H4 (cell line): ENCODE measurements at regions not wholly inside any gene's neighbourhood (a gene's known extent, or its start where the extent isn't known, plus 50 kb on each side); places are given as distances from the start of the nearest gene placed in this dataset.
"Not testable (repeated sequence)": the region's sequence is repeated elsewhere in the genome, so short reads cannot be mapped to it uniquely, and the experiment has no call there.

Experiments used
- DNase-seq: peaks from one replicate; pipeline ENCODE4 v3.0.0-alpha.2; 2015; ENCODE audit warnings: low spot score

DNA sequence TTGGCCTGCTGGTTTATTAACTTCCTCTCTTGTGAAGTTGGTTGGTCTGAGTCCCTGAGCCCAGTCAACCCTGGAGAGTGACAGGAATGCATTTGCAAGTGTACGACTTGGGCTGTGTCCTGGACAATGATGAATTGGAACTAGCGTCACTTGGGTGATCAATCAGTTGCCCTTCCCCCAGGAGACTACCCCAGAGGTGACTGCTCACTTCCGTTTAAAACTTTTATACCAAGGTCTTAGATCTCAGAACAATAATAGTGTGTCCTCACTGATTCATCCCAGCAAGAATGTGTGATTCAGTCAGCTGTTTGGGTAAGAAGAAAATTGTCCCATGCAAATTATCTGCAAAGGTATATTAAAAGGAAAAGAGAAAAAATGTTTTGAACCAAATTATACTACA is 102.9 kb upstream of the ARMC3 start:
- no peak for DNase-seq

DNA sequence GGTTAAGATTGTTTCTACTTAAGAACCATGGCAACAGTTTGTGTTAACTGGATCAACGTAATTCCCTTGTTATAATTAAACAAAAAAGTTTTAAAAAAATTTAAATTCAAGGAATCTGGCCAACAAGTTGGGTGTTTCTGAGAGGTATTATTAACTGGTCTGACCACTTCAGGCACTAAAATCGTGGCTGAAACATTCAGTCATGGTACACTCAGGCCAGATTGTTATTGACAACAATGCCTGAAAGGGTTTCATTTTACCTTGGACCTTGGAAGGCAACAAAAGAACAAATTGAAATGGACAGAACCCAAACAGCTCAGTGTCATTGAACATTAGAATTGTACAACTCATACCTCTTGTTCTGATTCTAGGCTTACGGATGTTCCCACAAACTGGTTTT is 103.3 kb upstream of the ARMC3 start:
- DNase-seq, result no peak

DNA sequence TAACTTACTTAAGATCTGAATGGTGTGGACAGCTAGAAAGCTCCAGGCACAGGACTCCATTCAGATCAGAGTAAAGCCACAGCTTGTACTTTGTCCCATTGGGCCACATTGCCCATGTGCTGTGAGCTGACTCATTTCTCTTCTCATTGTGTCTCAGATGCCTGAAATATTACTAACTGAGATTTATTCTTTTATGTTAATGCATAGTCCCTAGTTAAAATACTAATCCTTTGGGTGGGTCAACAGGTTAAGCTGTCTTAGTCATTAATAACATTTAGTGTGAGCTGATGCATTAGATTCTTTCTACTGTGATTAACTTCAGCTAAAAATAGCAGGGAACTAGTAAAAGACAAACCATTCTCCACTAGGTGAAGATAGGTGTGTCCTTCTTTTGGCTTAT is 104.7 kb upstream of the ARMC3 start:
- DNase-seq, result peak; percentile 13

DNA sequence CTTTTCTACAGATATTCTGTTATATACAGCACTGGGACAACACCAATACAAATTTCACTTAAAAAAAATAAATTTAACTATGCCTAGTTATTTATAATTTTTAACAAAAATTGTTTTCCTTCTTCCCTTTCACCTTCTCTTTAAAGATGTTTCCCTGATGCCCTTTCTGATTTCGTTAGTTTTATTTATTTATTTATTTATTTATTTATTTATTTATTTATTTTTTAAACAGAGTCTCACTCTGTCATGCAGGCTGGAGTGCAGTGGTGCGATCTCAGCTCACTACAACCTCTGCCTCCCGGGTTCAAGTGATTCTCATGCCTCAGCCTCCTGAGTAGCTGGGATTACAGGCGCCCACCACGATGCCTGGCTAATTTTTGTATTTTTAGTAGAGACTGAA is 105.9 kb upstream of the ARMC3 start:
- not testable (repeated sequence) for DNase-seq

DNA sequence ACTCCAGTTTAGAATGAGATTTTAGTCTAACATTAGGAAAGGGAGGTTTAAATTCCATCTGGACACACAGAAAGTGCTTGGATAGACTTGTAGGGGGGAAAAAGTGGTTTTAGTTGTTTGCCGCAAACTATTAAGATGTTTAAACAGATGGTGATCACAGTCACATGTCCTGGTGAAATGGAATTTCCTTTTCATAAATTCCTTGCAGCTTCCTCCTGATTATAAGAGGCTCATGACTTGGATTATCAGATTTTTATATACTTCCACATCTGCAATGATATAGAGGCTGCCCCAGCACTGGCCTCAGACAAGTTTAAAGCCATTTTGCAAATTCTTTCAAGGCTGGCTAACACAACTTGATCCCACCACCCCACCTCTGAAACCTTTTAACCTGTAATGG is 106.4 kb upstream of the ARMC3 start:
- DNase-seq, result peak; percentile 21

DNA sequence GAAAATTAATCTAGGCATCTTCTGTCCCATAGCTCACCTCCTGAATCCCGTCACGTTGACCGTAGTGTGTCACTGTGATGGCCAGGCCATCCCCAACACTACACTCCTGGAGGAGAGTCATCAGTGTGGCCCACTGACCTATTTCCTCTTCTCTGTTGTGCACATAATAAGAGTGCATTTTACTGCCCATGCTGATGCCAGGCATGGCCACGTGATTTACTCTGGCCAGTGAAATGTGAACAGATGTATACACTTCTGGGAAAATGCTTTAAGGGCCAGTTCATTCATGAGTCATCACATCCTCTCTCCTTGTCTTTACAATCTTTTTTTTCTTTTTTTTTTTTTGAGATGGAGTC is 101.9 kb upstream of the PIP4K2A start:
- peak; percentile 97 for DNase-seq

DNA sequence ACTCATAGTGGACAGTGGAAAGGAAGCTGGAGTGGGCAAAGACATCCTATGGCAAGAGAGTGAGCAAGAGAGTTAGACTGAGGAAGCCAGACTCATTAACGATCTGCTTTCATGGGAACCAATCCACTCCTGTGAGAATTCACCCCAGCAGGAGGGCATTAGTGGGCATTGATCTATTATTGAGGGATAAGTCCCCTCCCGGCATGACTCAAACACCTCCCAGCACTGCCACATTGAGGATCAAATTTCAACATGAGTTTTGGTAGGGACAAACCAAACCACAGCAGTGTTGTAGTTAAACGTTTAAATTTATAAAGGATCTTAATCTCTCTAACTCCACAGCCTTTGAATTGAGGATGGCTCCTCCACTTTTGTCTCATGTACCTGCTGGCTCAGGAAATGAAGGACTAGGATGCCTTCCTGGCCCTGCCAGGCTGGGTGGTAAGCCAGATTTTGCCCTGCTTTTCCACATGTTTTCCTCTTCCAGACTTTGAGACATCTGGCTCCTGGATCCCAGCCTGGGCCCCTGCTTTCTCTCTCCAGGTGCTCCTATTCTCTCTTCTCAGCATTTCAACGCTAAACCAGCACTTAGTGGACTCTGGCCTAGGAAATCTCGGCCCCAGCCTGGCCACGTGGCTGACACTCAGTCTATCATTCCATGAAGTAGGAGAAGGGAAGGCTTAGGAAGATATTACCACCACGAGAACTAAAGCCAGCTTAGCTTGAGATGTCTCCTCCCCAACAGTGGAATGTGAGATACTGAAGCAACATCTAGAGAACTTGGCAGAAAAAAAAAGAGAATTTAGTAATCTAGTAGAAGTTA is 96.5 kb upstream of the PIP4K2A start:
- DNase-seq, result no peak

DNA sequence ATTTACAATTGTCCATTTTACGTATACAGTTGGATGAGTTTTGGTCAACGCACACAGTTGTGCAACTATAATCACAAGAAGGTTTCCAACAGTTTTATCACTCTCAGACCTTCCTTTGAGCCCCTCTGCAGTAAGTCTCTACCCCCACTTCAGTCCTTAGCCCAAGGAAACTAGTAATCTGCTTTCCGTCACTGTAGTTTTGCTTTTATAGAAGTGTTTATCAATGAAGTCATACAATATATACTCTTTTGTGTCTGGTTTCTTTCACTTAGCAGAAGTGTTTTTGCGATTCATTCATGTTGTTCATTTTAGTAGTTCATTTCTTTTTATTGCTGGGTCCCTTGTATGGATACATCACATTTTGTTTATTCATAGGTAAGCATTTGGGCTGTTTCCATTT is 92.9 kb upstream of the PIP4K2A start:
- DNase-seq, result no peak

DNA sequence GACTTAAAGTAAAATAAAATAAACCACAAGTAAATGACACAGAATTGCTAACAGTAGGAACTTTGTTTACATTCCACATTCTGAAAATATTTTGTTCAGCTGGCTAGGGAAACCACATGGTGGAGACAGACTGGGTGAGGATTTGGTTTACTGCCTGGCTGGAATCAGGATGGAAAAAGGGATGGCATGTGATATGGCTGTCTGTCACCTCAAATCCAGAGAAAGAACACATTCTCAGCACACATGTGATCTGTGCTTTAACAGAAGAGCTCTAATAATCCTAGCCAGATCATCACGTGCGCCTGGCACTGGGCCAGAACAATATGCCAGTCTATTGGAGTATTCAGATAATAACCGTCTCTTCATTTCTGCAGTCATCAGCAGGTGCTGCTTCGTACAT is 90.9 kb upstream of the PIP4K2A start:
- peak; percentile 53 for DNase-seq

DNA sequence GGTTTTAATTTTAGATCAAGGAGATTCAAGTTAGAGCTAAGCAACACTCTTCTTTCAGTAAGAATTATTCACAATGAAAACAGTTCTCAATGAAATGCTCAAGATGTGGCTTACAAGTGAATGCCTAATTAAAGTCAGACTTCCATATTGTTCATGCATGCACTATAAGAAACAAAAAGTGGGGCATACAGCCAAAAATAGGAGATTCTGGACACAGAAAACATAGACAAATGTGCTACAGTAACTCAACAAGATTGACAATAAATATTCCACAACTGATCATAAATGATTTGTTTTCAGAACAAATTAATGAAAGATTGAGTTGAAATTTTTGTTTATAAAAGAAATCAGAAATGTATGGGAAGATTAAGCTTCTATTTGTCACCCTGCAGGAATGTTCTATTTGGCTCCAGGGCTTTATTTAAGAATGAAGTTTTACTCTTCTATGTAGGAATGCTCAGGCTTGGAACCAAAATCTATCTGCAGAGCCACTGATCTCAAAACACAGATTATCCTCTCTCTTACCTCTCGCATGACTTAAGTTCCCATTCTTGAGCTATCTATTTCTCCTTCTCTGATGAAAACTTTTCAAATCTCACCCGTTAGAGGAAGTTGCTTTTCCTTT is 89.0 kb upstream of the PIP4K2A start:
- no peak for DNase-seq

DNA sequence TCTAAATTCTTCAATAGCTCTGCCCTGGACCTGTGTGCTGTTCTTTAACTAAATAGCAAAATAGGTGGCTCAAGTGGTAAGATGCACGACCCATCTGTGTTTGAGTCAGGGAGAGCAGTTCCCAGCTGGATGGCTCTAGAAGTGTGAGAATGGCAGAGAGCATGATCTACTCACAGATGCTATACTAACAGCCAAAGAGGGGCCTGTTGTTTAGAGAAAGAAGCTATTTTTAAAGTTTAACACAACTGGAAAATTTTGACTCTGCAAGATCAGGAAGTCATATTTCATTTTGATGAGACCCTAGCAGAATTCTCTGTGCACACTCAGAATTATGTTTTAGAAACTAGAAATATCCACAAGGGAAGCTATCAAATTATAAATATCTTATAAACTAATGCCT is 87.4 kb upstream of the PIP4K2A start:
- DNase-seq, result no peak

DNA sequence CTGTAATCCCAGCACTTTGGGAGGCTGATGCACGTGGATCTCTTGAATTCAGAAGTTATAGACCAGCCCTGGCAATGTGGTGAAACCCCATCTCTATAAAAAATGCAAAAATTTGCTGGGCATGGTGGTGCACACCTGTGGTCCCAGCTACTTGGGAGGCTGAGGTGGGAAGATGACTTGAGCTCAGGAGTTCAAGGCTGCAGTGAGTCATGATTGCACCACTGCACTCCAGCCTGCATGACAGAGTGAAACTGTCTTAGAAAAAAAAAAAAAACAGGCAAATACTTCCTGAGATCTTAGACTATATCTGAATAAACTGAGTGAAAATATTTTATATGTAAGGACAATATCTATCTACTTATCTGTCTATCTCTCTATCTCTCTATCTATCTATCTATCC is 83.4 kb upstream of the PIP4K2A start:
- not testable (repeated sequence) for DNase-seq

DNA sequence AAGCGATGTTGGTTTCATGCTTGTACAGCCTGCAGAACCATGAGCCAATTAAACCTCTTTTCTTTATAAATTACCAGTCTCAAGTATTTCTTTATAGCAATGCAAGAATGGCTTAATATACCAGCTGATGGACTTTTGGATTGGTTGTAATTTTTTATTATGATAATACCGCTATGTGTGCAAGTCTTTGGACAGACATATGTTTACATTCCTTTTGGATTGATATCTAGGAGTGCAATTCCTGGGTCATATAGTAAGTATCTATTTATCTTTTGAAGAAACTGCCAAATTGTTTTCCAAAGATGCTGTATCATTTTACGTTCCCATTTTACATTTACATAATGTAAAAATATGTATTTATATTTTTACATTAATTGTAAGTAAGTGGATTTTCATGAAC is 81.2 kb upstream of the PIP4K2A start:
- no peak for DNase-seq

DNA sequence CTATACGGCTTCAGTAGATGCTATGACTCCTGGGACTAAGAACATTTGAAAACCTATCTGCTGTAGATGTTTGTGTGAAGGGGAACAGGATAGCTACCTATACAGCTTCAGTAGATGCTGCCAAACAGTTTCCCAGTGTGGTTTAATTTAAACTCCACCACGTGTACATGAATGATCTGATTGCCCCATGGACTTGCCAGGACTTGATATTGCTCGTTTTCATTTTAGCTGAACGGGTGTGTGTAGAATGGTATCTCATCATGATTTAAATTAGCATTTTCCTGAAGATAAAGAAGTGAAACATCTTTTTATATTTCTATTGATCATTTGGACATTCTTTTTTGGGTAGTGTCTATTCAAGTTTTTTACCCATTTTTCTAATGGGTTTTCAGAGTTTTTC is 77.8 kb upstream of the PIP4K2A start:
- DNase-seq, result no peak

DNA sequence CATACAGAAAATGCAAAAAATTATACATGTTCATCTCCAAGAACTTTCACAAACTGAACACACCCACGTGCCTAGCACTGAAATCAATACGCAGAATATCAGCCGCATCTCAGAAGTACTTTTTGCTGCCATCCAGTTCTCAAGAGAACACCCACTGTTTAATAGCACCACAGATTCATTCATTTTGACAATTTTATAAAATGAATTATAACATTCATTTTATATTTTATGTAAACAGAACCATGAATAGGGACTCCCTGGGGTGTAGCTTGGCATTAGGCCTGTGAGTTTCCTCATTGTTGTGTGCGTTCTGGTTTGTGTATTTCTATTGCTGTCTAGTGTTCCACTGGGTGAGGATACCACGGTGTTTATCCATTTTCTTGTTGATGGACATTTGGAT is 77.3 kb upstream of the PIP4K2A start:
- DNase-seq, result no peak

DNA sequence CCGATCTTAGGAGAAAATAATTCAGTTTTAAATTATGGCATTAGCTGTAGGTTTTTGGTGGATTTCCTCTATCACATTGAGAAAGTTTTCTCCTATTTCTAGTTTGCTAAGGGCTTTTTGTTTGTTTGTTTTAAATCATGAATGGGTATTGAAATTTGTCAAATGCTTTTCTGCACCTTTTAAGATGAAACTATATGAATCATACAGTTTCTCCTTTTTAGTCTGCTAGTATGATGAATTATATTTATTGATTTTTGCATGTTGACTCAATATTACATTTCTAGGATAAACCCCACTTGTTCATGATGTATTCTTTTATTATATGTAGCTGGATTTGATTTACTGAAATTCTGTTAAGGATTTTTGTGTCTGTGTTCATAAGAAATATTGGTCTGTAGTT is 70.3 kb upstream of the PIP4K2A start:
- no peak for DNase-seq

DNA sequence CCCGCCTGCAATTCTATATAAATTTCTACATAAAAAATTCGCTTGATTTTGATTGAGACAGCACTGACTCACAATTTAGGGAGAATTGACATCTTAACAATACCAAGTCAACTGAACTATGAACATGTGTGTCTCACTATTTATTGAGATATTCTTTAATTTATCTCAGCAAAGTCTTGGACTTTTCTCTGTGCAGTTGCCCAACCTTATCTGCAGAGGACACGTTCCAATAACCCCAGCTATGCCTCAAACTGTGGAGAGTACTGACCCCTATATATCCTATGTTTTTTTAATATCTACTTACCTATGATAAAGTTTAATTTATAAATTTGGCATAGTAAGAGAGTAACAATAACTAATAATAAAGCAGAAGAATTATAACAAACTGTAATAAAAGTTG is 69.4 kb upstream of the PIP4K2A start:
- no peak for DNase-seq

DNA sequence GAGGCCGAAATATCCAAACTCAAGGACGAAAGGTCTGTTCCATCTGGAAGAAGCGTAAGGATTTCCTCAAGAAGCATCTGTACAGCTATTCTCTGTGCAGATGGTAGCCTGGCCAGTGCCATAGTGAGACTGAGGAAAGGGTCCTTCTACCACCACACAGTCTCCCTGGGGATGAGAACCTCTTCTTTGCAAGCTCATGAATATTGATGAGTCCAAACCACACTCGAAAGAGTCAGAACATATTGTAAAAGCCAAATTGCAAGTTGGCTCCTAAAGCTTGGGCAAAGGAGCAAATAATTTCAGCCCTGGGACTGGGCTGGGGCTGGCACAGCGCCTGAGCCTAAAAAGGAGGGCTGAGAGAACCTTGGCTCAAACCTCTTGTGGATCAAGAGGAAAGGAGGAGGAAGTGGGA is 66.1 kb upstream of the PIP4K2A start:
- no peak for DNase-seq

DNA sequence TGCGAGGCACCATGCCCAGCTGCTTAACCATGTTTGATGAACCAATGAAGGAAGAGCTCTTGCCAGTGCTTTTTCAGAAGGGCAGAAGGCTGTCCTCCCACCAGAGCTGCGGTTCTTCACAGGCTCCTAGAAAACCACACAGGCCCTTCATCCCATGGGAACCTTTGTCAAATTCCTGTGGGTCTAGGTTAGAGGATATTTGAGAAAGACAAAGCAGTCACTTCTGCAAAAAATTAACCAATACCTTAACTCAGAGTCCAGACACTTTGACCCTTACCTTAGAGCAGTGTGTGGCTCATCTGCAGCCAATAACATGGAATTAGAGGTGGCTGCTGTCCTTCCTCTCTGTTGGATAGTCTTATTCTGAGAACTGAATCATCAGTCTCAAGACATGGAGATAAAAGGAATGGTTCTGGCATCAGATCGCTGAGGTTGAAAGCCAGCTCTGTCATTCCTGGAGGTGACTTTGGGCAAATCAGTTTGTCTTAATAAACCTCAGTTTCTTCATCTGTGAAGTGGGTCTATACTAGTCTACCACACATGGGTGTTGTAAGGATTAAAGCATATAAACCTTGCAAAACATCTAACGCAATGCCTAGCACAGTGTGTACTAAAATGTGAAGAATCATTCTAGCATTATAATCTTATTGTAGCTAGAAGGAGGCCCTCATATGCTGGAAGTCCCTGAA is 65.1 kb upstream of the PIP4K2A start:
- DNase-seq, result no peak

DNA sequence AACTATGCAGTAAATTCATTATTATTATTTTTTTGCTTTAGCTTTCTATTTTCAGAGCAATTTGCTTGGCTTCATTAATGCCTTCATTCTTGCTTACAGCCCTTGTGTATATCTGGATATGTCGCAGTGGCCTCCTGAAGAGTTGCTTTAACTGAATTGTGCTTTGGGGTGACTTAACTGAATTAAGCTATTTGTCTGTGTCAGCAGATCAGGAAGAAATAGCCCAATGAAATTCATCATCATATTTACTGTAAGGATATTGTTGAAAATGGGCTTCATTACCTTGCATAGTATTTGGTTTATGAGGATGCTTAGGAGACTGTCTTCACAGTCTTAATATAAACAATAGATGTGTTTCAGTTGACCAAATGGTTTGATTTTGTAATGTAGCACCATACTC is 59.7 kb upstream of the PIP4K2A start:
- DNase-seq, result no peak

DNA sequence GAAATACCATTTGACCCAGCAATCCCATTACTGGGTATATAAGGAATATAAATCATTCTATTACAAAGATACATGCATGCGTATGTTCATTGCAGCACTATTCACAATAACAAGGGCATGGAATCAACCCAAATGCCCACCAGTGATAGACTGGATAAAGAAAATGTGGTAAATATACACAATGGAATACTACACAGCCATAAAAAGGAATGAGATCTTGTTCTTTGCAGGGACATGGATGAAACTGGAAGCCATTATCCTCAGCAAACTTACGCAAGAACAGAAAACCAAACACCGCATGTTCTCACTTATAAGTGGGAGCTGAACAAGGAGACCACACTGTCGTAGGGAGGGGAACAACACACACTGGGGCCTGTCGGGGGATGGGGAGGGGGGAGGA is 57.3 kb upstream of the PIP4K2A start:
- not testable (repeated sequence) for DNase-seq

DNA sequence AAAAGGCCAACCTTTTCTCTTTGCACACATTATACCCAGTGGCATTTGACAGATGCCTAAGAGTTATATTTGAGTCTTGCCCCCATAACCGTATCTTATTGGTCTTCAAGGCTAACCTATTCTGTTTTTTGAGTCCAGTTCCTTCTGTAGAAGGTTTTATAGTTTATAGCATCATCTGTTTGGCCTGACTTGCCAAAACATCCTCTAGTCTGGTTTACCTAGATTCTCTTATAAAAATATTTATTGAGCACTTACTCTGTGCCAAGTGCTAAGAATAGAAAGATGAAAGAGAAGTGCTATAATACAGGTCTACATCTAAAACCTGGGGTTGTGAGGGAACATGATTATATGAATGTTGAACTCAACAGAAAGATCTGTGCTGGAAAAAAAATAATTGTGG is 55.9 kb upstream of the PIP4K2A start:
- no peak for DNase-seq

DNA sequence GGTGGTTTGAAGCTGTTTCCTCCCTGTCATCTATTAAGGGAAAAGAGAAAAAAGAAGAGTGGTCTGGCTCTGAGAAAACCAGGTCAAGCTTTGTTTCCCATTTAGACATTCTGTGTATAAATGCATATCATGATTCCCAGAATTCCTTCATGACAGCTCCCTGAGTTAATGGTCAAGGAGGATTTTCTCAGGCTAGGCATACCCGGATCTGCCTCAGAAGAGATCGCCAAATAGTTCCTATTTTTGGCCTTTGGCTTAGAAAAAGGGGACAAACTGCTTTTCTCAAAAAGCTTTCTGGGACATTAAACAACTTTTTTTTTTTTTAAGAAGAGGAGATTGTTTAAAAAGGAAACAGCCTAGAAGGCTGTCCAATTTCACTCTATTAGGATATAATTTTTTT is 53.5 kb upstream of the PIP4K2A start:
- DNase-seq, result no peak
